ENCODE measurements at regions not wholly inside any gene's neighbourhood (a gene's known extent, or its start where the extent isn't known, plus 50 kb on each side); places are given as distances from the start of the nearest gene placed in this dataset.
"Not testable (repeated sequence)": the region's sequence is repeated elsewhere in the genome, so short reads cannot be mapped to it uniquely, and the experiment has no call there.

DNA sequence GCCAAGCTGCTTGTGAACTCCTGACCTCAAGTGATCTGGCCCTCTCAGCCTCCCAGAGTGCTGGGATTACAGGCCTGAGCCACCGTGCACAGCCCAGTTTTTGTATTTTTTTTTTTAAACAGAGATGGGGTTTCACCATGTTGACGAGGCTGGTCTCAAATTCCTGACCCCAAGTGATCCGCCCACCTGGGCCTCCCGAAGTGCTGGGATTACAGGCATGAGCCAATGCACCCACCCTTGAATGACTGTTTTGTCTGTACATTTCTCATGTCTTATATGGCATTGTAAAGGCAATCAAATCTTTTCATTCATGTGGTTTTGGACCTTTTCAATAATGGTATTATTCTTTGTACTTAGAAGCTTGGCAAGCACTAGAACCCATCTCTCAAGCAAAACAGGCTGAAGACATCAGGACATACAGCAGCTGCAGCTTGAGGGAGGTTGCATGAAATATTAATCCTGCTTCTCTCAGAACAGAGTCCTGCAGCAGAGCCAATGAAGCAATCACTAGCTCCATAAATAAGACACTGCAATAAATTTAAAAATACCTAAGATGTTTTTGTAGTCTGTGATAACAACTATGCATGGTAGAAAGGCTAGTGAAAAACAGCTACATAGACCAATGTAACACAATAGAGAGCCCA lies 209.9 kb downstream of the TUBA3C start:
- H3K27me3 ChIP-seq (ENCODE audit: control insufficient read depth, insufficient read depth, low read length) = no peaks in the 10 kb centered on the region
- H3K4me1 ChIP-seq (ENCODE audit: control insufficient read depth in 2 of 3, insufficient read depth in 2 of 3, low read depth in 1 of 3, low read length in 3 of 3) = no peaks in the 10 kb centered on the region
- TF ChIP-seq, protein P1, sequence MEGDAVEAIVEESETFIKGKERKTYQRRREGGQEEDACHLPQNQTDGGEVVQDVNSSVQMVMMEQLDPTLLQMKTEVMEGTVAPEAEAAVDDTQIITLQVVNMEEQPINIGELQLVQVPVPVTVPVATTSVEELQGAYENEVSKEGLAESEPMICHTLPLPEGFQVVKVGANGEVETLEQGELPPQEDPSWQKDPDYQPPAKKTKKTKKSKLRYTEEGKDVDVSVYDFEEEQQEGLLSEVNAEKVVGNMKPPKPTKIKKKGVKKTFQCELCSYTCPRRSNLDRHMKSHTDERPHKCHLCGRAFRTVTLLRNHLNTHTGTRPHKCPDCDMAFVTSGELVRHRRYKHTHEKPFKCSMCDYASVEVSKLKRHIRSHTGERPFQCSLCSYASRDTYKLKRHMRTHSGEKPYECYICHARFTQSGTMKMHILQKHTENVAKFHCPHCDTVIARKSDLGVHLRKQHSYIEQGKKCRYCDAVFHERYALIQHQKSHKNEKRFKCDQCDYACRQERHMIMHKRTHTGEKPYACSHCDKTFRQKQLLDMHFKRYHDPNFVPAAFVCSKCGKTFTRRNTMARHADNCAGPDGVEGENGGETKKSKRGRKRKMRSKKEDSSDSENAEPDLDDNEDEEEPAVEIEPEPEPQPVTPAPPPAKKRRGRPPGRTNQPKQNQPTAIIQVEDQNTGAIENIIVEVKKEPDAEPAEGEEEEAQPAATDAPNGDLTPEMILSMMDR (IDR thresholded peaks at IDR 0.05; ENCODE audit: borderline replicate concordance, extremely low read depth, insufficient read depth) = no peak
- FAIRE-seq = no peak
- H3K36me3 ChIP-seq (ENCODE audit: control insufficient read depth in 2 of 3, insufficient read depth in 3 of 3, low read length in 3 of 3) = no peaks in the 10 kb centered on the region
- DNase-seq = no peak
- H3K9me3 ChIP-seq (ENCODE audit: control insufficient read depth in 2 of 3, insufficient read depth in 1 of 3, low read length in 3 of 3) = peaks cover 0 to 1% (median 0%) of the 10 kb centered on the region in 3 donors
- H3K4me3 ChIP-seq (ENCODE audit: low read length in 3 of 3) = no peak overlapping the region
- no peak overlapping the region for H3K27ac ChIP-seq (ENCODE audit: low read depth in 2 of 2, low read length in 2 of 2)
- no peak overlapping the region for H3K9ac ChIP-seq (ENCODE audit: low read length in 3 of 3)
- intact Hi-C loops (cut with DNase I) = no loop called here

- intact Hi-C loops (cut with DNase I) = no loop called here
- Histone ChIP-seq H3K4me3 (ENCODE audit: low read length in 3 of 3) (no peak overlapping the region), H3K4me1 (ENCODE audit: control insufficient read depth in 2 of 3, insufficient read depth in 2 of 3, low read depth in 1 of 3, low read length in 3 of 3) (no peaks in the 10 kb centered on the region), H3K9ac (ENCODE audit: low read length in 3 of 3) (no peak overlapping the region), H3K27ac (ENCODE audit: low read depth in 2 of 2, low read length in 2 of 2) (no peak overlapping the region), H3K9me3 (ENCODE audit: control insufficient read depth in 2 of 3, insufficient read depth in 1 of 3, low read length in 3 of 3) (peaks cover 0 to under 1% (median 0%) of the 10 kb centered on the region in 3 donors), H3K36me3 (ENCODE audit: control insufficient read depth in 2 of 3, insufficient read depth in 3 of 3, low read length in 3 of 3) (no peaks in the 10 kb centered on the region), H3K27me3 (ENCODE audit: control insufficient read depth, insufficient read depth, low read length) (no peaks in the 10 kb centered on the region)
- DNase-seq (no peak), FAIRE-seq (no peak)
- TF ChIP-seq, protein P1 (IDR thresholded peaks at IDR 0.05; ENCODE audit: borderline replicate concordance, extremely low read depth, insufficient read depth) = no peak
These were observed 216.2 kb downstream of the TUBA3C start for GRCh38 chr13:18965347-18965855.

GRCh38 chr13:18964942-18965341 lies 216.7 kb downstream of the TUBA3C start:
- Histone ChIP-seq H3K4me1 (ENCODE audit: control insufficient read depth in 2 of 3, insufficient read depth in 2 of 3, low read depth in 1 of 3, low read length in 3 of 3) (no peaks in the 10 kb centered on the region), H3K27ac (ENCODE audit: low read depth in 2 of 2, low read length in 2 of 2) (no peak overlapping the region), H3K9me3 (ENCODE audit: control insufficient read depth in 2 of 3, insufficient read depth in 1 of 3, low read length in 3 of 3) (no peaks in the 10 kb centered on the region), H3K27me3 (ENCODE audit: control insufficient read depth, insufficient read depth, low read length) (no peaks in the 10 kb centered on the region), H3K4me3 (ENCODE audit: low read length in 3 of 3) (no peak overlapping the region), H3K36me3 (ENCODE audit: control insufficient read depth in 2 of 3, insufficient read depth in 3 of 3, low read length in 3 of 3) (no peaks in the 10 kb centered on the region), H3K9ac (ENCODE audit: low read length in 3 of 3) (no peak overlapping the region)
- intact Hi-C loops (cut with DNase I) = no loop called here
- TF ChIP-seq, protein P1 (IDR thresholded peaks at IDR 0.05; ENCODE audit: borderline replicate concordance, extremely low read depth, insufficient read depth) = no peak
- DNase-seq (no peak), FAIRE-seq (no peak)

DNA sequence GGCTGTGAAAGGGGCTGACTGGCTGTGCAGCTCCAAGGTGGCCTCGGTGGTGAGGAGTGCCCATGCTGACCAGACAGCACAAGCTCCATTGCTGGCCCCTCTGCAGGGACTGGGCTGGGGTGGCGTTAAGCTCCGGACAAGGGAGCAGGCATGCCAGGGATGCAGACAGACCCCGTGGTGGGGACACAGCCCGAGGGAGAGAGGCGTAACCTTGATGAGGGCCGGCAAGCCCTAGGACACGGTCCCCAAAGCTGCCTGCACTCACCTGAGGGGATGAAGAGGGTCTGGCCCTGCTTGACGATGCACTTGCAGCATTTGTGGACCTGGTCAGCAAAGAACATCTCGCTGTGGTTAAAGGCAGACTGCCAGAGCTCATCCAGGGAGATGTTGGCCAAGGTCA lies 217.9 kb downstream of the TUBA3C start:
- FAIRE-seq; H3K4me3 ChIP-seq (ENCODE audit: low read length in 3 of 3); H3K27me3 ChIP-seq (ENCODE audit: control insufficient read depth, insufficient read depth, low read length); H3K36me3 ChIP-seq (ENCODE audit: control insufficient read depth in 2 of 3, insufficient read depth in 3 of 3, low read length in 3 of 3); H3K9ac ChIP-seq (ENCODE audit: low read length in 3 of 3); intact Hi-C loops (cut with DNase I); H3K27ac ChIP-seq (ENCODE audit: low read depth in 2 of 2, low read length in 2 of 2); H3K9me3 ChIP-seq (ENCODE audit: control insufficient read depth in 2 of 3, insufficient read depth in 1 of 3, low read length in 3 of 3); H3K4me1 ChIP-seq (ENCODE audit: control insufficient read depth in 2 of 3, insufficient read depth in 2 of 3, low read depth in 1 of 3, low read length in 3 of 3): not testable (repeated sequence)
- peak in 1 of 5 donors; percentile 58 for DNase-seq
